ENCODE measurements at regions not wholly inside any gene's neighbourhood (a gene's known extent, or its start where the extent isn't known, plus 50 kb on each side); places are given as distances from the start of the nearest gene placed in this dataset.

DNA sequence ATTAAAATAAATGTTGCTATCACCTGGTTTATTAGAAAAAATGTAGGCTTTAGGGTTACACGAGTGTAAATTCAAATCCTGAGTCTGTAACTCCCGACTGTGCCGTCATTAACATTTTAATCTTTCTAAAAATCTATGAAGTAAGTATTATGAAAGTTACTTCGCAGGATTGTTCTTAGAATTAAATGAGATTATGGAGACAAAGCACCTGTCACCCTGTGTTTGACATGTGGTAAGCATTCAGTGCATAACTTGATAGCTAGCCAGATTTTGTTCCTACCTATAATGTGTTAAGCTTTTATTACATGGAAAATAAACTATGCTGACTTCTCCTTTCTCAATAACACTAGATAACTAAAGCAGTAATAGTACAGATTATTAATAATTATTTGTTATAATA, 429.7 kb upstream of the MMS22L start:
- no peak overlapping the region for H3K27ac ChIP-seq
- ATAC-seq (no peak), DNase-seq (no peak)
- no peak overlapping the region for H3K4me3 ChIP-seq
- TF ChIP-seq POLR2A (IDR thresholded peaks at IDR 0.05) (no peak), CTCF (IDR thresholded peaks at IDR 0.05) (no peak)
- 79 to 88% (median 83%) methylated on average over 4 of the region's 4 CpGs for WGBS, 4 donors
- no peaks in the 10 kb centered on the region for H3K36me3 ChIP-seq
- intact Hi-C loops (cut with DNase I): no loop called here
- H3K27me3 ChIP-seq: no peaks in the 10 kb centered on the region
- H3K9me3 ChIP-seq: peaks cover 0 to 7% (median 0%) of the 10 kb centered on the region in 12 donors
- no peaks in the 10 kb centered on the region for H3K4me1 ChIP-seq

DNA sequence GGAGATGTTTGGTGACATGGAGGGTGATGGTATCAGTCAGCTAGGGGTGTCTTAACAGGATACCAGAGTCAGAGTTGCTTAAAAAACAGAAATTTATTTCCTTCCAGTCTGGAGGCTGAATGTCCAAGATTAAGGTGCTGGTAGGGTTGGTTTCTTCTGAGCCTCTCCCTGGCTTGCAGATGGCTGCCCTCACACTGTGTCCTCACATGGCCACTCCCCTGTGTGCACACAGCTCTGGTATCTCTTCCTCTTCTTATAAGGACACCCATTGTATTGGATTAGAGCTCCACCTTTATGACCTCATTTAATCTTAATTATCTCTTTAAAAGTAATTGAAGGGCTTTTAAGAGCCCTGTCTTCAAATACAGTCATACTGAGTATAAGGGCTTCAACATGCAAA, 431.8 kb upstream of the MMS22L start:
- H3K9me3 ChIP-seq: peaks cover 0 to 7% (median 0%) of the 10 kb centered on the region in 12 donors
- H3K27me3 ChIP-seq: no peaks in the 10 kb centered on the region
- ATAC-seq: no peak
- no peak for DNase-seq
- H3K36me3 ChIP-seq: no peaks in the 10 kb centered on the region
- no peak for TF ChIP-seq POLR2A (IDR thresholded peaks at IDR 0.05)
- TF ChIP-seq CTCF (IDR thresholded peaks at IDR 0.05): no peak
- H3K4me1 ChIP-seq: peaks cover 0 to 7% (median 0%) of the 10 kb centered on the region in 12 donors
- no peak overlapping the region for H3K27ac ChIP-seq
- intact Hi-C loops (cut with DNase I): no loop called here
- H3K4me3 ChIP-seq: no peak overlapping the region

- H3K27ac ChIP-seq: no peak overlapping the region
- H3K36me3 ChIP-seq: no peaks in the 10 kb centered on the region
- H3K27me3 ChIP-seq: no peaks in the 10 kb centered on the region
- no peak for ATAC-seq
- H3K4me3 ChIP-seq: no peak overlapping the region
- intact Hi-C loops (cut with DNase I): no loop called here
- H3K9me3 ChIP-seq: peaks cover 0 to 7% (median 0%) of the 10 kb centered on the region in 12 donors
- TF ChIP-seq POLR2A (IDR thresholded peaks at IDR 0.05) (no peak), CTCF (IDR thresholded peaks at IDR 0.05) (no peak)
- peaks cover 0 to 7% (median 0%) of the 10 kb centered on the region in 12 donors for H3K4me1 ChIP-seq
- WGBS, 4 donors: 79 to 85% (median 81%) methylated on average over 3 of the region's 3 CpGs
- no peak for DNase-seq
Measured at GRCh38 chr6:97717086-97717485, 434.1 kb upstream of the MMS22L start.

DNA sequence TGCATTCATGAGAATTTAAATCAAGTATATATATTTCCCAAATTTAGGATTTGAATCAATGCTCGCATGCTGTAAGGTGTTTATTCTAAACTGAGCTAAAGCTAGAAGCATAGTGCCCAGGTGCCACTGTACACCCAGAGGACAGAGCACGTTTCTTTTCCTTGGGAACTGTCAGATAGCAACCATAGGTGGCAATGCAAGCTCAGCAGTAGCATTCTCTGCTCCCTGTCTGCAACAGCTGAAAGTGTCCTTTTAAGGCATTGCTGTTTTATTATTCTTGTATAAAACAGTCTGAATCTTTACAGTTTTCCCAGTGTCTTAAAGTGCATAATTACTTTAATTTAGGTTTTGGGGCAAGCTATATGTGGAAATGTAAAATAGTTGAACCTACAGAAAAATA, 443.4 kb upstream of the MMS22L start:
- DNase-seq: no peak
- Histone ChIP-seq H3K27ac (no peak overlapping the region), H3K9me3 (no peaks in the 10 kb centered on the region), H3K27me3 (no peaks in the 10 kb centered on the region), H3K4me1 (no peaks in the 10 kb centered on the region), H3K4me3 (no peak overlapping the region), H3K36me3 (no peaks in the 10 kb centered on the region)
- WGBS, 4 donors: 48 to 56% (median 49%) methylated on average over 2 of the region's 2 CpGs
- ATAC-seq: no peak
- no peak for TF ChIP-seq CTCF (IDR thresholded peaks at IDR 0.05)
- no peak for TF ChIP-seq POLR2A (IDR thresholded peaks at IDR 0.05)
- intact Hi-C loops (cut with DNase I): no loop called here
